ENCODE measurements at regions not wholly inside any gene's neighbourhood (a gene's known extent, or its start where the extent isn't known, plus 50 kb on each side); places are given as distances from the start of the nearest gene placed in this dataset.
"Not testable (repeated sequence)": the region's sequence is repeated elsewhere in the genome, so short reads cannot be mapped to it uniquely, and the experiment has no call there.

GRCh38 chr3:159263750-159264553 lies 462.1 kb downstream of the MFSD1 start:
- DNase-seq (ENCODE audit: low read depth, low spot score), result no peak

GRCh38 chr3:159265705-159266104 lies 463.9 kb downstream of the MFSD1 start:
- DNase-seq (ENCODE audit: low read depth, low spot score), result no peak

DNA sequence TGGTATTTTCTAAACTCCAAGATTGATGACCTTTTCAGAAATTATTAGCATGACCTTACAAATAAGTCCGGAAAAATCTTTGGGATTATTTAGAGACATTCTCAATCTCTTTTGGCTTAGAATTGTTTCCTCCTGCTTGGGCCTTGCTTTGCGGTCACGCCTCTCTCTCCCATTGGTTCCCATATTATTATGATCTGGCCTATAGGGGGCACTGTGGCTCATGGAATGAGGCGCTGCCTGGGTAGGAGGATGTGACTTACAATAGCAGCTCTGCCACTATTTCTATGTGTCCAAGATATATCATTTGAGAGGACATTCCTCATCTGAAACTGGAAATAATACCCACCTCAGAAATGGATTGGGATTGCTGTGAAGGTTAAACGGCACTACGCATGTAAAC lies 464.9 kb downstream of the MFSD1 start:
- no peak for DNase-seq (ENCODE audit: low read depth, low spot score)

DNA sequence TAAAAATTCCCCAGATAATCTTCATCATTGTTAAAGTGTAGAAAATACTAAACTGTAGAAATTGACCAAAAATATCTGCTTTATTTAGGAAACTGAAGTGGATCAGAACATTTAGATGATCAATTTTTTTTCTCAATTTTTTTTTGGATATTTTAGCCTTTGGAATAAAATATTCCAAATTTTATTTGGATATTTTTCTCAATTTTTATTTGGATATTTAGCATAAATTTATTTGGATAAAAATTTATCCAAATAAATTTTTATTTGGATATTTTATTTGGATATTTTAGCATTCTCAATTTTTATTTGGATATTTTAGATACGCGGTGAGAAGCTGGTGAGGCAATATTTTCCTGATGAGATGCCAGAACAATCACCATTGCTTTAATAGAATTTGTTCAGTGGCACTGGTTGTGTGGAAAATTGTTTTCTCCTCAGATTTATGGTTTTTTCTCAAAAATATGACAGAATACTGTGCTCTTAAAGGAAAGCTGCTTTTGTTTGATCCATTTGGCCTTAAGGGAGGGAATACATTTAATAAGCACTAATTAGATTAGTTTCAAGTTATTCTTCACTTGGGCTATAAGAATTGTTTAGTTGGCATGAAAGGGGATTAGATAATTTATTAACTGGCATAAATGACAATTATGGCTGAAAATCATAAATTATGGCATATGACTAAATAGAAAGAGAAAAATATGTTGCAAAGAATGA lies 470.1 kb downstream of the MFSD1 start:
- no peak for DNase-seq (ENCODE audit: low read depth, low spot score)

- DNase-seq (ENCODE audit: low read depth, low spot score), result no peak
Measured at GRCh38 chr3:159273070-159273469, 471.2 kb downstream of the MFSD1 start.

GRCh38 chr3:159273608-159274007 lies 471.8 kb downstream of the MFSD1 start:
- DNase-seq (ENCODE audit: low read depth, low spot score), result no peak

DNA sequence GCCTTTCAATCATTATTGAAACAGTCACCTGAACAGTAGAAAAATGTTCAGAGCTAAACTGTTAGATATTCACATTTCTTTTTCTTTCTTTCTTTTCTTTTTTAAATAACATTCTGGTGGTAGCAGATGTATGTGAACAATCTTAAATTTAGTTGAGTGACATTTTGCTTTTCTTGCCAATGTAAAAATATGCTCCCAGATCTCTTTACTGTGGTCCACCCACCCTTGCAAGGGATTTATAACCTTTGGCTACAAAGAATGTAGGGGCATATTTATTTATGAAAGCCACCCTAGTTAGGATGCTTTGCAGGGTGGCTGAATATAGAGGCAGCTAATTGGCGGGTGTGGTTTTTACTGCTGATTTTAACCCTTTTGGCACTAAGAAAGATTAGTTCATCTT lies 473.9 kb downstream of the MFSD1 start:
- DNase-seq (ENCODE audit: low read depth, low spot score), result no peak

GRCh38 chr3:159277814-159278213 lies 476.0 kb downstream of the MFSD1 start:
- no peak for DNase-seq (ENCODE audit: low read depth, low spot score)

DNA sequence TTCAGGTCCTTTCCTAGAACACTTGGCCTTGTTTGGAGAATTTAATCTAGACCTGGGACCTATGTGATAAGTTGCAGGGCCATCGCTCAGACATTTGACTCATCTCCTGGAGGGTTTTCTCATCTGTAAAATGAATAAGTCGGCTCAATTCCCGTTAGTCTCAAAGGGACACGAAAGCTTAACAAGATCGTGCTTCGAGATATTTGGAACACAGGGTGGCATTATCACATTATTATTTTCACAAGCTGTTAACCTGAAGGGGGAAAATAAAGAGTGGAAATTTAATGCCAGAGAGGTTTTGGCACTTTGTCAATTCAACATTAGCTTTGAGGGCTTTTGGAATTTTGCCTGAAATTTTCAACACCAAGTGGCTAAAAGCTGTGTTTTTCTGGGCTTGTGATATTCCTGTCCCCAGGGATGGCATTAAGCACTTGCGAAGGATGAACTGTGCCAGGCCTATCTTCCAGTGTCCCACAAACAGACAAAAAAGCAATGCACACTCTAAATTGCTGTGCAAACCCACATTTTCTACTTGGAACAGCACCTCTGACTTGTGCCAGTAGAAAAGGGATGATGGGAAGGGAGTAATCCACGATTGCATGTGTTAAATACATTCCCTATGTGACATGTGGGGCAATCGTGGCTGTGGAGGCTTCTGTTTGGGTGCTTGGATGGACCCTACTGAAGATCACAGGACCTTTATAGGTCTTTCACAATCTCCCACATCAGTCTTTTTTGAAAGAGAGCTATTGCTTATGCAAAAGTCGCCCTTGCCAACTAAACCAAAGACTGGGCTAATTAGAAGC lies 478.7 kb downstream of the MFSD1 start:
- no peak for DNase-seq (ENCODE audit: low read depth, low spot score)

DNA sequence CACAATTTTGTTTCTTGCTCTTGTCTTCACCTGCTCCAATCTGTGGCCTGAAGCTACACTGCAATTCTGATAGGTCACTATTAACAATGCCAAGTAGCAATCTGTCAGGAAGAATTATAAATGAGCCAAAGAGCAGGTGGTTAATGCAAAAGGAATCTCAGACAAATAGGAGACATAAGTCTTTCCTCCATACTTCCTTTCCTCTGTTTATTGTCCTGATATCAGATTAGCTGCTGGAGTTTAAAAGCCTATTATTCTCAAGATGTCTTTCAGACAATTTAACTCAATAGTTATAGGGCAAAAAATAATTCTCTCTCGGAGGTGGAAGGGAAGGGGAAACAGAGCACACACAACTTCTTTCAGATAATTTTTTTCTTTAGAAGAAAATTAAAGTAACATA lies 491.6 kb downstream of the MFSD1 start:
- no peak for DNase-seq (ENCODE audit: low read depth, low spot score)

DNA sequence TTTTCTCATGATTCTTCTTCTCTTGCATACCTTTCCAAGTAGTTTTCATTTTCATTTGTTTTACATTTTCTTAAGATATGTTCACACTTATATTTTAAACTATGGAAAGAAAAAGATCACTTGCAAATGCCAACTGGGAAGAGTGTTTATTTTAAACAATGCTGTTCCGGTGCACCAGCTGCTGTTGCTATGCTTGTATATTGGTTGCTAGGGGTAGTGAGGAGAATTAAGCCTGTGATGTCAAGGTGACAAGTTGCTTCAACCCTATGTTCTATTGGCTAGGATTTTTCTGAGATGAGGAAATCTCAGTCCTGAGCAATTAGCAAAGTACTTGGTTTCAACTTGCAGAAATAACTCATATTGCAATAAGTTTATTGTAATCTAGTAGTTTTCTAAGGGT lies 500.1 kb downstream of the MFSD1 start:
- DNase-seq (ENCODE audit: low read depth, low spot score), result no peak

- no peak for DNase-seq (ENCODE audit: low read depth, low spot score)
Measured at GRCh38 chr3:159305017-159305416, 503.2 kb downstream of the MFSD1 start.

DNA sequence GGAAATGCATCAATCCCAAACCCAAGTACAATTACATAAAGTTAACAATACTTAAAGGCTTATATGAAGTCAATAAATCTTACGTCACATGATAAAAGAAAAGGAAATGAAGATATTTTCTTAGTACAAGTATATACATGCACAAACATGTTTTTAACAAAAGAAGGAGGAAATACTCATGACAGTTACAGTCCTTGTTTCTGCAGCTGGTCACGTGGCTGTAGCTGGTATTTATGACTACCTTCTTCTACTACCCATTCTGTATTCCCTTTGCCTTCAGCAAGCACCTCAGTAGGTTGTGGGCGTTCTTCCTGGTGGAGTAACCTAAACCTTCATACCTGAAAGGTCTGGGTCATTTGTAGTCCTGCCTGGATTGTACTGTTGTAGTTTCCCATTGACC lies 514.9 kb downstream of the MFSD1 start:
- not testable (repeated sequence) for DNase-seq (ENCODE audit: low read depth, low spot score)

- no peak for DNase-seq (ENCODE audit: low read depth, low spot score)
Measured at GRCh38 chr3:159319156-159319555, 517.3 kb downstream of the MFSD1 start.

GRCh38 chr3:159322322-159322939 lies 520.6 kb downstream of the MFSD1 start:
- DNase-seq (ENCODE audit: low read depth, low spot score), result no peak

- no peak for DNase-seq (ENCODE audit: low read depth, low spot score)
Measured at GRCh38 chr3:159323848-159324247, 522.0 kb downstream of the MFSD1 start.

- no peak for DNase-seq (ENCODE audit: low read depth, low spot score)
Measured at GRCh38 chr3:159326998-159327397, 525.1 kb downstream of the MFSD1 start.

DNA sequence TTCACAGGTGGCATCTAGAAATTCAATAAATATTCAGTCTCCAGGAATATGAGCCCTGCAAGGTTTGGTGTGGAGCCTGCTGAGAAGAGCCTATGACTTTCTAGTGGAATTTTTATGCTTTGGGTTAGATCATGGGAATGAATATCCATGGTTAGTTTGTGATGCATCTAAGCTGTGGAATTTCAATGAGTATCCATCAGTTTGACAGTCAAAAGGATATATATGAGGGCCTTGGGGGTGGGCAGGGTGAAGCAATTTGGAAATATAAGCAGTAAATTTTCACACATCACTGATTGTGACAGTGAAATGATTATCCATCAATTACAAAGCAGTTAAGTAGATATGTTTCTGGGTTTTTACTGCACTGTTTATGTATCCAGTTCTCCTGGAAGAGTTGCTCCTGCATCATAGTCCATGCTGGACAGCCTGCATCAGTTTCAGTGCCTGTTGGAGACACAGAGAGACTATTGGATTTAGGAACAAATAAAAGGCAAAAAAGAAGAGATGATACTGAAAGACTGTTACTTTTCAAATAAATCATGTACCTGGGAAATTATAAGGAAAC lies 530.8 kb downstream of the MFSD1 start:
- DNase-seq (ENCODE audit: low read depth, low spot score), result no peak

- DNase-seq (ENCODE audit: low read depth, low spot score), result no peak
Measured at GRCh38 chr3:159339131-159339530, 537.3 kb downstream of the MFSD1 start.

- DNase-seq (ENCODE audit: low read depth, low spot score), result no peak
Measured at GRCh38 chr3:159340877-159341500, 539.1 kb downstream of the MFSD1 start.
